HCT116 (cell line): ENCODE measurements at regions not wholly inside any gene's neighbourhood (a gene's known extent, or its start where the extent isn't known, plus 50 kb on each side); places are given as distances from the start of the nearest gene placed in this dataset.

Experiments used
- ATAC-seq: fragments of 200-7000 bp; cut with Tn5 transposase; 2 replicates; pipeline ENCODE4 v1.9.1; 2020; ENCODE audit warnings: mild to moderate bottlenecking, moderate library complexity
- BruUV-seq: library from RNA; stranded (reverse); fragments of 400-500 nt; replicated peaks from 2 replicates; lab custom pipeline; 2021; lab: Mats Ljungman, UMichigan
- CTCF ChIA-PET: fragments of 300-600 bp; sonication (Branson Sonifier 250); formaldehyde crosslinking; loops from one replicate; lab custom pipeline; 2021; ENCODE audit warnings: antibody characterized with exemption; lab: Charles Lee
- POLR2A ChIA-PET: fragments of 300-600, 350-600 bp; sonication (Branson Sonifier 250); formaldehyde crosslinking; loops from one replicate; lab custom pipeline; 2021; ENCODE audit warnings: antibody characterized with exemption; lab: Charles Lee
- RAD21 ChIA-PET, 2 experiments: fragments of 300-600 bp; sonication (Branson Sonifier 250); formaldehyde crosslinking; loops; one replicate each; lab custom pipeline; 2023; ENCODE audit warnings: low total read pairs in 2 of 2; ENCODE audit not compliant: uncharacterized antibody in 2 of 2, unreplicated experiment in 2 of 2, low non-redundant PET in 1 of 2; lab: Charles Lee
- DNase-seq: peaks from one replicate; pipeline ENCODE4 v3.0.0-alpha.2; 2010; ENCODE audit warnings: low read depth, low spot score
- H2AFZ ChIP-seq: fragments of 200-600 bp; shearing (Covaris generic), sonication (generic); 2 replicates; pipeline ENCODE4 v1.6.1; 2017; ENCODE audit warnings: low read depth, mixed run types, mixed read lengths, antibody characterized with exemption, low read length; ENCODE audit not compliant: poor library complexity, severe bottlenecking
- H3K27ac ChIP-seq: 2 replicates; pipeline ENCODE4 v1.5.1; 2012; ENCODE audit warnings: low read depth, low read length
- H3K27me3 ChIP-seq: fragments of 200-600 bp; sonication (generic); 2 replicates; pipeline ENCODE4 v1.6.1; 2016; ENCODE audit warnings: mixed run types, low read length, mixed read lengths; ENCODE audit not compliant: insufficient read depth
- H3K36me3 ChIP-seq, 2 experiments: fragments of 200-500 bp in 1 of 2; fragments of 200-600 bp in 1 of 2; sonication (Bioruptor generic) in 1 of 2; sonication (generic) in 1 of 2; 2 replicates each; pipeline versions ENCODE4 v1.5.1 to v1.6.1; 2014 to 2016; ENCODE audit warnings: low read length in 2 of 2, inconsistent platforms in 1 of 2, mixed read lengths in 1 of 2, mixed run types in 1 of 2; ENCODE audit not compliant: insufficient read depth in 2 of 2, control insufficient read depth in 1 of 2
- H3K4me1 ChIP-seq, 2 experiments: fragments of 200-600 bp in 1 of 2; sonication (generic) in 1 of 2; 2 replicates each; pipeline versions ENCODE4 v1.5.1 to v1.6.1; 2012 to 2017; ENCODE audit warnings: low read length in 2 of 2, inconsistent platforms in 1 of 2, mild to moderate bottlenecking in 1 of 2, mixed read lengths in 1 of 2, mixed run types in 1 of 2, moderate library complexity in 1 of 2; ENCODE audit not compliant: insufficient read depth in 2 of 2, control insufficient read depth in 1 of 2
- H3K4me2 ChIP-seq: fragments of 200-600 bp; sonication (generic); 2 replicates; pipeline ENCODE4 v1.6.1; 2017; ENCODE audit warnings: mixed run types, low read length, mixed read lengths
- H3K4me3 ChIP-seq, 2 experiments: fragments of 200-600 bp in 1 of 2; sonication (generic) in 1 of 2; replicated peaks in 1 of 2; 2 replicates each; pipeline ENCODE4 v1.5.1; 2011 to 2016; ENCODE audit warnings: low read length in 2 of 2, control low read depth in 1 of 2, low read depth in 1 of 2, mild to moderate bottlenecking in 1 of 2, mixed read lengths in 1 of 2, mixed run types in 1 of 2
- H3K79me2 ChIP-seq: fragments of 200-600 bp; sonication (generic); 2 replicates; pipeline ENCODE4 v1.6.1; 2017; ENCODE audit warnings: mild to moderate bottlenecking, mixed run types, low read length, moderate library complexity, mixed read lengths; ENCODE audit not compliant: insufficient read depth
- H3K9ac ChIP-seq: fragments of 200-600 bp; sonication (generic); 2 replicates; pipeline ENCODE4 v1.6.1; 2016; ENCODE audit warnings: low read length, mixed read lengths
- H3K9me2 ChIP-seq: fragments of 200-600 bp; sonication (generic), shearing (Covaris generic); 2 replicates; pipeline ENCODE4 v1.6.1; 2017; ENCODE audit warnings: mixed run types, mild to moderate bottlenecking, moderate library complexity; ENCODE audit not compliant: insufficient read depth
- H3K9me3 ChIP-seq, 2 experiments: fragments of 200-500 bp in 1 of 2; fragments of 200-600 bp in 1 of 2; sonication (Bioruptor generic) in 1 of 2; sonication (generic) in 1 of 2; 2 replicates each; pipeline ENCODE4 v1.6.1; 2014 to 2017; ENCODE audit warnings: low read length in 2 of 2, mixed read lengths in 2 of 2, inconsistent platforms in 1 of 2, low read depth in 1 of 2, mild to moderate bottlenecking in 1 of 2, mixed run types in 1 of 2, moderate library complexity in 1 of 2; ENCODE audit not compliant: control insufficient read depth in 1 of 2, insufficient read depth in 1 of 2
- H4K20me1 ChIP-seq: fragments of 200-600 bp; sonication (generic), shearing (Covaris generic); 2 replicates; pipeline ENCODE4 v1.6.1; 2017; ENCODE audit warnings: mixed run types, mild to moderate bottlenecking, moderate library complexity; ENCODE audit not compliant: insufficient read depth
- CBX3 ChIP-seq: IDR thresholded peaks from 2 replicates; pipeline ENCODE4 v1.6.1; 2012; ENCODE audit warnings: low read depth
- ELF1 ChIP-seq: IDR thresholded peaks from 2 replicates; pipeline ENCODE4 v1.6.1; 2012; ENCODE audit warnings: low read depth, borderline replicate concordance
- EZH2 ChIP-seq: fragments of 200-600 bp; sonication (generic); IDR thresholded peaks from 2 replicates; pipeline ENCODE4 v1.6.1; 2017; ENCODE audit warnings: antibody characterized with exemption, mixed run types
- EZH2phosphoT487 ChIP-seq: fragments of 200-600 bp; IDR thresholded peaks from 2 replicates; pipeline ENCODE4 v1.6.1; 2018; ENCODE audit warnings: antibody characterized with exemption, borderline replicate concordance
- POLR2AphosphoS5 ChIP-seq: IDR thresholded peaks from 2 replicates; pipeline ENCODE4 v1.6.1; 2011; ENCODE audit warnings: mild to moderate bottlenecking, low read depth, low read length, moderate library complexity
- RAD21 ChIP-seq: IDR thresholded peaks from 2 replicates; pipeline ENCODE4 v1.6.1; 2012; ENCODE audit warnings: low read depth, mild to moderate bottlenecking
- SIN3A ChIP-seq: IDR thresholded peaks from 2 replicates; pipeline ENCODE4 v1.6.1; 2012; ENCODE audit warnings: low read depth
- SRF ChIP-seq: IDR thresholded peaks from 2 replicates; pipeline ENCODE4 v1.6.1; 2012; ENCODE audit warnings: low read depth
- TCF7L2 ChIP-seq: IDR thresholded peaks from 2 replicates; pipeline ENCODE4 v1.7.0; 2011; ENCODE audit warnings: borderline replicate concordance, inconsistent platforms; ENCODE audit not compliant: insufficient read depth, insufficient read length; ENCODE audit errors: extremely low read depth
- ZFX ChIP-seq: fragments of 450-650 bp; IDR thresholded peaks from 2 replicates; pipeline ENCODE4 v1.6.1; 2017
- ZNF274 ChIP-seq: fragments of 200-500 bp; sonication (Bioruptor generic); IDR thresholded peaks from 2 replicates; pipeline ENCODE4 v1.6.1; 2014; ENCODE audit warnings: mild to moderate bottlenecking, low read depth, low read length, inconsistent platforms
- intact Hi-C: fragments of 100-400 bp; cut with micrococcal nuclease; formaldehyde crosslinking; loops from 2 replicates; pipeline ENCODE4 v1.10.0; 2022
- TF ChIP-seq, protein P1 (sequence below), 3 experiments: fragments of 200-600 bp in 1 of 3; sonication (generic) in 1 of 3; IDR thresholded peaks in 2 of 3; conservative IDR thresholded peaks in 1 of 3; 2 replicates each; pipeline ENCODE4 v1.5.1; 2012 to 2017; ENCODE audit warnings: low read depth in 2 of 3, low read length in 2 of 3, antibody characterized with exemption in 1 of 3, borderline replicate concordance in 1 of 3, control low read depth in 1 of 3, mild to moderate bottlenecking in 1 of 3, mixed read lengths in 1 of 3, mixed run types in 1 of 3, moderate library complexity in 1 of 3; ENCODE audit not compliant: insufficient read depth in 1 of 3
- TF ChIP-seq, protein P2 (sequence below): IDR thresholded peaks from 2 replicates; pipeline ENCODE4 v1.6.1; 2011; ENCODE audit warnings: mild to moderate bottlenecking, low read length, moderate library complexity; ENCODE audit not compliant: insufficient replicate concordance; ENCODE audit errors: extremely low read depth
- TF ChIP-seq, protein P3 (sequence below): IDR thresholded peaks from 2 replicates; pipeline ENCODE4 v1.6.1; 2012
- TF ChIP-seq, protein P4 (sequence below): IDR thresholded peaks from 2 replicates; pipeline ENCODE4 v1.6.1; 2012

DNA sequence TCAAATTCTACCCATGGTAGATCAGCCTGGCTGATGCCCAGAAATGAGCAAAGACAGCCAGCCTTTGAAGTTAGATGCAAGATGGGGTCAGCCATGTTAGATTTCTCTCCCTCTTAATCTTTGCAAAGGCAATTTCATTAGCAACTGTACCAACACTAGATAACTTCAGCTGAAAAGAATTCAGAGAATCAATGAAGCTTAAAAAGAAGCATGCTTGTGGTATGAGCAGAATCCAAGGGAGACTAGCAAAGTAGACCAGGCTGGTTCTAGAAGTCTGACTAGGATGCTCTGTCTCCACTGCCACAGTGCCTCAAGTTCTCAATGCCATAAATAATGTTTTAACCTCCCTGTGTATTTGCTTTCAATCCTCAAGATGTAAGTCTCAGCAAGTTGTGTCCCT lies 247.3 kb downstream of the SLC7A11 start:
- ATAC-seq (no peak), DNase-seq (no peak)
- H3K27ac ChIP-seq = no peak overlapping the region
- no peak overlapping the region for H3K4me2 ChIP-seq
- intact Hi-C loops = no loop called here
- no peaks in the 10 kb centered on the region for H3K4me1 ChIP-seq
- H3K9me2 ChIP-seq = no peaks in the 10 kb centered on the region
- no peak overlapping the region for H3K9ac ChIP-seq
- ChIA-PET POLR2A (no interaction called here), CTCF (no interaction called here), RAD21 (no interaction called here)
- no peaks in the 10 kb centered on the region for H3K9me3 ChIP-seq
- TF ChIP-seq ZFX = no peak
- no peak for TF ChIP-seq CBX3
- TF ChIP-seq RAD21 = no peak
- no peak for TF ChIP-seq ZNF274
- no peak for TF ChIP-seq EZH2phosphoT487
- no peak for TF ChIP-seq SRF
- TF ChIP-seq, protein P1, sequence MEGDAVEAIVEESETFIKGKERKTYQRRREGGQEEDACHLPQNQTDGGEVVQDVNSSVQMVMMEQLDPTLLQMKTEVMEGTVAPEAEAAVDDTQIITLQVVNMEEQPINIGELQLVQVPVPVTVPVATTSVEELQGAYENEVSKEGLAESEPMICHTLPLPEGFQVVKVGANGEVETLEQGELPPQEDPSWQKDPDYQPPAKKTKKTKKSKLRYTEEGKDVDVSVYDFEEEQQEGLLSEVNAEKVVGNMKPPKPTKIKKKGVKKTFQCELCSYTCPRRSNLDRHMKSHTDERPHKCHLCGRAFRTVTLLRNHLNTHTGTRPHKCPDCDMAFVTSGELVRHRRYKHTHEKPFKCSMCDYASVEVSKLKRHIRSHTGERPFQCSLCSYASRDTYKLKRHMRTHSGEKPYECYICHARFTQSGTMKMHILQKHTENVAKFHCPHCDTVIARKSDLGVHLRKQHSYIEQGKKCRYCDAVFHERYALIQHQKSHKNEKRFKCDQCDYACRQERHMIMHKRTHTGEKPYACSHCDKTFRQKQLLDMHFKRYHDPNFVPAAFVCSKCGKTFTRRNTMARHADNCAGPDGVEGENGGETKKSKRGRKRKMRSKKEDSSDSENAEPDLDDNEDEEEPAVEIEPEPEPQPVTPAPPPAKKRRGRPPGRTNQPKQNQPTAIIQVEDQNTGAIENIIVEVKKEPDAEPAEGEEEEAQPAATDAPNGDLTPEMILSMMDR (IDR thresholded peaks at IDR 0.05 in 2 of 3, conservative IDR thresholded peaks at IDR 0.05 in 1 of 3; ENCODE audit: borderline replicate concordance in 1 of 3, insufficient read depth in 1 of 3, low read depth in 2 of 3, low read length in 2 of 3) = no peak
- TF ChIP-seq, protein P2, sequence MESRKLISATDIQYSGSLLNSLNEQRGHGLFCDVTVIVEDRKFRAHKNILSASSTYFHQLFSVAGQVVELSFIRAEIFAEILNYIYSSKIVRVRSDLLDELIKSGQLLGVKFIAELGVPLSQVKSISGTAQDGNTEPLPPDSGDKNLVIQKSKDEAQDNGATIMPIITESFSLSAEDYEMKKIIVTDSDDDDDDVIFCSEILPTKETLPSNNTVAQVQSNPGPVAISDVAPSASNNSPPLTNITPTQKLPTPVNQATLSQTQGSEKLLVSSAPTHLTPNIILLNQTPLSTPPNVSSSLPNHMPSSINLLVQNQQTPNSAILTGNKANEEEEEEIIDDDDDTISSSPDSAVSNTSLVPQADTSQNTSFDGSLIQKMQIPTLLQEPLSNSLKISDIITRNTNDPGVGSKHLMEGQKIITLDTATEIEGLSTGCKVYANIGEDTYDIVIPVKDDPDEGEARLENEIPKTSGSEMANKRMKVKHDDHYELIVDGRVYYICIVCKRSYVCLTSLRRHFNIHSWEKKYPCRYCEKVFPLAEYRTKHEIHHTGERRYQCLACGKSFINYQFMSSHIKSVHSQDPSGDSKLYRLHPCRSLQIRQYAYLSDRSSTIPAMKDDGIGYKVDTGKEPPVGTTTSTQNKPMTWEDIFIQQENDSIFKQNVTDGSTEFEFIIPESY = no peak
- TF ChIP-seq, protein P3, sequence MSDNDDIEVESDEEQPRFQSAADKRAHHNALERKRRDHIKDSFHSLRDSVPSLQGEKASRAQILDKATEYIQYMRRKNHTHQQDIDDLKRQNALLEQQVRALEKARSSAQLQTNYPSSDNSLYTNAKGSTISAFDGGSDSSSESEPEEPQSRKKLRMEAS = no peak
- no peak for TF ChIP-seq EZH2
- no peak for TF ChIP-seq TCF7L2
- TF ChIP-seq, protein P4, sequence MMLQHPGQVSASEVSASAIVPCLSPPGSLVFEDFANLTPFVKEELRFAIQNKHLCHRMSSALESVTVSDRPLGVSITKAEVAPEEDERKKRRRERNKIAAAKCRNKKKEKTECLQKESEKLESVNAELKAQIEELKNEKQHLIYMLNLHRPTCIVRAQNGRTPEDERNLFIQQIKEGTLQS = no peak
- TF ChIP-seq POLR2AphosphoS5 = no peak
- TF ChIP-seq SIN3A = no peak
- TF ChIP-seq ELF1 = no peak
- no peaks in the 10 kb centered on the region for H3K36me3 ChIP-seq
- no peaks in the 10 kb centered on the region for H4K20me1 ChIP-seq
- no peak overlapping the region for H2AFZ ChIP-seq
- H3K79me2 ChIP-seq = no peaks in the 10 kb centered on the region
- no TSS peak for BruUV-seq
- H3K4me3 ChIP-seq = no peak overlapping the region
- H3K27me3 ChIP-seq = no peaks in the 10 kb centered on the region
